Natural killer cell (primary cell): ENCODE measurements at regions not wholly inside any gene's neighbourhood (a gene's known extent, or its start where the extent isn't known, plus 50 kb on each side); places are given as distances from the start of the nearest gene placed in this dataset.

Experiments used
- ATAC-seq, 3 donors: fragments of 150-1000 bp in 2 of 3; fragments of 200-7000 bp in 1 of 3; cut with Tn5 transposase; 1 replicate in 1 of 3; 2 replicates in 2 of 3; pipeline ENCODE4 v1.10.0; 2021; ENCODE audit warnings: mild to moderate bottlenecking in 2 of 3, moderate library complexity in 2 of 3
- DNase-seq, 2 donors: peaks; one replicate each; pipeline versions ENCODE4 v3.0.0 to v3.0.0-alpha.2; 2013 to 2021; ENCODE audit warnings: mixed read lengths in 1 of 2
- H3K27ac ChIP-seq: one replicate; pipeline ENCODE4 v1.5.1; 2013; ENCODE audit warnings: mild to moderate bottlenecking, low read length
- H3K27me3 ChIP-seq: one replicate; pipeline ENCODE4 v1.6.1; 2013; ENCODE audit warnings: low read length; ENCODE audit not compliant: control insufficient read depth, insufficient read depth
- H3K36me3 ChIP-seq: one replicate; pipeline ENCODE4 v1.6.1; 2013; ENCODE audit warnings: low read length; ENCODE audit not compliant: control insufficient read depth, insufficient read depth
- H3K4me1 ChIP-seq: one replicate; pipeline ENCODE4 v1.6.1; 2013; ENCODE audit warnings: low read length; ENCODE audit not compliant: control insufficient read depth, insufficient read depth
- H3K4me3 ChIP-seq: one replicate; pipeline ENCODE4 v1.5.1; 2013; ENCODE audit warnings: low read length
- H3K9me3 ChIP-seq: one replicate; pipeline ENCODE4 v1.6.1; 2013; ENCODE audit warnings: low read length; ENCODE audit not compliant: control insufficient read depth, insufficient read depth
- H3K27ac Mint-ChIP-seq, 2 donors: one replicate each; pipeline ENCODE4 v1.8.0; 2022; ENCODE audit warnings: mild to moderate bottlenecking in 2 of 2, mixed read lengths in 2 of 2, moderate library complexity in 1 of 2
- H3K27me3 Mint-ChIP-seq, 2 donors: one replicate each; pipeline ENCODE4 v1.8.0; 2022; ENCODE audit warnings: low read depth in 2 of 2, mixed read lengths in 2 of 2
- H3K36me3 Mint-ChIP-seq: one replicate; pipeline ENCODE4 v1.8.0; 2022; ENCODE audit warnings: mixed read lengths
- H3K4me1 Mint-ChIP-seq, 2 donors: one replicate each; pipeline ENCODE4 v1.8.0; 2022; ENCODE audit warnings: mixed read lengths in 2 of 2
- H3K4me3 Mint-ChIP-seq: one replicate; pipeline ENCODE4 v1.8.0; 2022; ENCODE audit warnings: mild to moderate bottlenecking, moderate library complexity, mixed read lengths
- H3K9me3 Mint-ChIP-seq, 2 donors: one replicate each; pipeline ENCODE4 v1.8.0; 2022; ENCODE audit warnings: mixed read lengths in 2 of 2
- CTCF ChIP-seq: fragments of 200-600 bp; IDR thresholded peaks from one replicate; pipeline ENCODE4 v1.8.0; 2022; ENCODE audit warnings: antibody characterized with exemption
- WGBS: methylation state at CpG from one replicate; pipeline ENCODE4 v1.1.7; 2013; ENCODE audit warnings: missing lambda C conversion rate; ENCODE audit not compliant: insufficient coverage; 5-methylcytosine and 5-hydroxymethylcytosine counted together
- intact Hi-C: fragments of 100-400 bp; cut with micrococcal nuclease; formaldehyde crosslinking; loops from one replicate; pipeline ENCODE4 v1.14.2; 2022

- intact Hi-C loops, result no loop called here
- WGBS, result 96% methylated on average over 4 of the region's 6 CpGs
- Histone ChIP-seq H3K27me3 (no peaks in the 10 kb centered on the region), H3K4me3 (no peak overlapping the region), H3K36me3 (no peaks in the 10 kb centered on the region), H3K4me1 (no peaks in the 10 kb centered on the region), H3K9me3 (no peaks in the 10 kb centered on the region), H3K27ac (no peak overlapping the region)
- H3K4me3 Mint-ChIP-seq, result no peak overlapping the region
- H3K9me3 Mint-ChIP-seq, result no peaks in the 10 kb centered on the region
- peaks cover 12 to 13% of the 10 kb centered on the region in 2 donors for H3K27me3 Mint-ChIP-seq
- no peak overlapping the region for H3K27ac Mint-ChIP-seq
- H3K4me1 Mint-ChIP-seq, result no peaks in the 10 kb centered on the region
- no peak for DNase-seq
- no peaks in the 10 kb centered on the region for H3K36me3 Mint-ChIP-seq
- ATAC-seq, result no peak
- no peak for TF ChIP-seq CTCF
Measured at GRCh38 chr3:186458306-186459107, 85.7 kb downstream of the CRYGS start.

- Histone ChIP-seq H3K4me3 (no peak overlapping the region), H3K27ac (no peak overlapping the region), H3K27me3 (no peaks in the 10 kb centered on the region), H3K36me3 (no peaks in the 10 kb centered on the region), H3K9me3 (no peaks in the 10 kb centered on the region), H3K4me1 (no peaks in the 10 kb centered on the region)
- H3K4me1 Mint-ChIP-seq, result no peaks in the 10 kb centered on the region
- no peak overlapping the region for H3K27ac Mint-ChIP-seq
- WGBS, result 87% methylated on average over 4 of the region's 5 CpGs
- intact Hi-C loops, result no loop called here
- no peaks in the 10 kb centered on the region for H3K36me3 Mint-ChIP-seq
- no peak overlapping the region for H3K4me3 Mint-ChIP-seq
- peaks cover 8 to 13% of the 10 kb centered on the region in 2 donors for H3K27me3 Mint-ChIP-seq
- DNase-seq (no peak), ATAC-seq (no peak)
- TF ChIP-seq CTCF, result no peak
- H3K9me3 Mint-ChIP-seq, result no peaks in the 10 kb centered on the region
Measured at GRCh38 chr3:186457236-186457635, 86.9 kb downstream of the CRYGS start.

GRCh38 chr3:186456731-186457191 lies 87.4 kb downstream of the CRYGS start:
- Histone ChIP-seq H3K9me3 (no peaks in the 10 kb centered on the region), H3K4me1 (no peaks in the 10 kb centered on the region), H3K27ac (no peak overlapping the region), H3K27me3 (no peaks in the 10 kb centered on the region), H3K4me3 (no peak overlapping the region), H3K36me3 (no peaks in the 10 kb centered on the region)
- intact Hi-C loops, result no loop called here
- ATAC-seq (no peak), DNase-seq (no peak)
- H3K27me3 Mint-ChIP-seq, result peaks cover 8 to 13% of the 10 kb centered on the region in 2 donors
- no peak overlapping the region for H3K27ac Mint-ChIP-seq
- no peak overlapping the region for H3K4me3 Mint-ChIP-seq
- H3K36me3 Mint-ChIP-seq, result no peaks in the 10 kb centered on the region
- no peaks in the 10 kb centered on the region for H3K9me3 Mint-ChIP-seq
- H3K4me1 Mint-ChIP-seq, result no peaks in the 10 kb centered on the region
- 91% methylated on average over 10 of the region's 10 CpGs for WGBS
- no peak for TF ChIP-seq CTCF
